ENCODE measurements at regions not wholly inside any gene's neighbourhood (a gene's known extent, or its start where the extent isn't known, plus 50 kb on each side); places are given as distances from the start of the nearest gene placed in this dataset.

DNA sequence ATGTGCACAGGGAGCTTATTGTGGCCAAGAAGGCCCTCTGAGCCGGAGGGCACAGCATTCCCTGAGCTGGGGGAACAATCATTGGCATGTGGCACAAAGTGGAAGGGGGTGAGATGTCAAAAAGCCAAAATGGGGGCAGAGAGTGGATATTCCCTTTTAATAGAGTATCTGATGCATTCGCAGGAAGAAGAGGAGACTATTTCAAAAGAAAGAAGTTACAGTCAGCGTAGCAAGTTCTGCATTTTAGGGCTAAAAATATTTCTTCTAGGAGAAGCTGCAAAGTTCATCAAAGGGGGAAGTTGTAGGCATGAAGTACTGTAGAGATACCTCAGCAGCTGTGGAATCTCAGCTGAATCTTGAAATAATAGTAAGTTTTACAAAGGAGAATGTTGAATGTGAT is 136.0 kb upstream of the WDR11 start:
- TF ChIP-seq EZH2phosphoT487 (IDR thresholded peaks at IDR 0.05; ENCODE audit: borderline replicate concordance, low read depth, low read length), result no peak
- TF ChIP-seq, protein P1, sequence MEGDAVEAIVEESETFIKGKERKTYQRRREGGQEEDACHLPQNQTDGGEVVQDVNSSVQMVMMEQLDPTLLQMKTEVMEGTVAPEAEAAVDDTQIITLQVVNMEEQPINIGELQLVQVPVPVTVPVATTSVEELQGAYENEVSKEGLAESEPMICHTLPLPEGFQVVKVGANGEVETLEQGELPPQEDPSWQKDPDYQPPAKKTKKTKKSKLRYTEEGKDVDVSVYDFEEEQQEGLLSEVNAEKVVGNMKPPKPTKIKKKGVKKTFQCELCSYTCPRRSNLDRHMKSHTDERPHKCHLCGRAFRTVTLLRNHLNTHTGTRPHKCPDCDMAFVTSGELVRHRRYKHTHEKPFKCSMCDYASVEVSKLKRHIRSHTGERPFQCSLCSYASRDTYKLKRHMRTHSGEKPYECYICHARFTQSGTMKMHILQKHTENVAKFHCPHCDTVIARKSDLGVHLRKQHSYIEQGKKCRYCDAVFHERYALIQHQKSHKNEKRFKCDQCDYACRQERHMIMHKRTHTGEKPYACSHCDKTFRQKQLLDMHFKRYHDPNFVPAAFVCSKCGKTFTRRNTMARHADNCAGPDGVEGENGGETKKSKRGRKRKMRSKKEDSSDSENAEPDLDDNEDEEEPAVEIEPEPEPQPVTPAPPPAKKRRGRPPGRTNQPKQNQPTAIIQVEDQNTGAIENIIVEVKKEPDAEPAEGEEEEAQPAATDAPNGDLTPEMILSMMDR (conservative IDR thresholded peaks at IDR 0.05; ENCODE audit: low read length), result no peak

All from OCI-LY7 (cell line).